ENCODE measurements at regions not wholly inside any gene's neighbourhood (a gene's known extent, or its start where the extent isn't known, plus 50 kb on each side); places are given as distances from the start of the nearest gene placed in this dataset.

DNA sequence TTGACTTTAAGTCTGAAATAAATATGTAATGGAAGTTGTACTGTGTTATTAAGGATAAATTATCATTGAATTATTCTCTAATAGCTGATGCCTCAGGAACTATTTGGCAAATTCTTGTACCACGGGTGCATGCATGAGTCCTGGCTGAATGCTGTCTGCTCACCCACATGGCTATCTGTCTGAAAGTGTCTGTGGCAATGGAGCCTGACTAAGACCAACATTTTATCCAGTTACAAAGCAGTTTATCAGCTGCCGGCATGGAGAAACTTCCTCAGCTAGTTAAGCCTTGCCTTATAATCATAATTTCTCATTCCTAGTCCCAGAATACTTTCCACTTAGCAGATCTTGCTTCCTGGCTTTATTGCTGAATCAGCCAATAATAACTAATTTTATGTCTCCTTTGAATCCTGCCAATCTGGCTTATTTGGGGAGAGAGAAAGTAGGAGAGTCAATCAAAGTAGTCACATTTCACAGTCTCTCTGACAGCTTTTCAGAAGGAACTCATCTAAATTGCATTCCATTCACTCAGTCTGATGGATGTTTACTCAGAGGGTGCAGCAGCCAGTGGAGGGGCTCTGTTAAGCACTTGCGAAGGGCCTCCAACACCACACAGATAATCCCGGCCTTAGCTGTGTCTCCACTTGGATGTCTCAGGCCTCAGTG is 280.6 kb upstream of the CLEC14A start:
- no peak for TF ChIP-seq EZH2 (IDR thresholded peaks at IDR 0.05; ENCODE audit: insufficient read depth, low read length)
- TF ChIP-seq, protein P1, sequence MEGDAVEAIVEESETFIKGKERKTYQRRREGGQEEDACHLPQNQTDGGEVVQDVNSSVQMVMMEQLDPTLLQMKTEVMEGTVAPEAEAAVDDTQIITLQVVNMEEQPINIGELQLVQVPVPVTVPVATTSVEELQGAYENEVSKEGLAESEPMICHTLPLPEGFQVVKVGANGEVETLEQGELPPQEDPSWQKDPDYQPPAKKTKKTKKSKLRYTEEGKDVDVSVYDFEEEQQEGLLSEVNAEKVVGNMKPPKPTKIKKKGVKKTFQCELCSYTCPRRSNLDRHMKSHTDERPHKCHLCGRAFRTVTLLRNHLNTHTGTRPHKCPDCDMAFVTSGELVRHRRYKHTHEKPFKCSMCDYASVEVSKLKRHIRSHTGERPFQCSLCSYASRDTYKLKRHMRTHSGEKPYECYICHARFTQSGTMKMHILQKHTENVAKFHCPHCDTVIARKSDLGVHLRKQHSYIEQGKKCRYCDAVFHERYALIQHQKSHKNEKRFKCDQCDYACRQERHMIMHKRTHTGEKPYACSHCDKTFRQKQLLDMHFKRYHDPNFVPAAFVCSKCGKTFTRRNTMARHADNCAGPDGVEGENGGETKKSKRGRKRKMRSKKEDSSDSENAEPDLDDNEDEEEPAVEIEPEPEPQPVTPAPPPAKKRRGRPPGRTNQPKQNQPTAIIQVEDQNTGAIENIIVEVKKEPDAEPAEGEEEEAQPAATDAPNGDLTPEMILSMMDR (IDR thresholded peaks at IDR 0.05; ENCODE audit: insufficient read depth, low read depth, low read length) = no peak
